ENCODE measurements at regions not wholly inside any gene's neighbourhood (a gene's known extent, or its start where the extent isn't known, plus 50 kb on each side); places are given as distances from the start of the nearest gene placed in this dataset.

GRCh38 chr7:10237306-10237705 is 736.4 kb upstream of the PHF14 start:
- Mint-ChIP-seq H3K4me3 (no peak overlapping the region), H3K4me1 (no peaks in the 10 kb centered on the region), H3K36me3 (no peaks in the 10 kb centered on the region), H3K9me3 (peaks cover 0 to 16% (median 2%) of the 10 kb centered on the region in 11 donors), H3K27me3 (no peaks in the 10 kb centered on the region), H3K27ac (no peak overlapping the region)
- no peaks in the 10 kb centered on the region for H3K36me3 ChIP-seq (ENCODE audit: control insufficient read depth in 2 of 3, insufficient read depth in 3 of 3, low read length in 3 of 3)
- intact Hi-C loops (cut with micrococcal nuclease), result no loop called here
- no peaks in the 10 kb centered on the region for H3K27me3 ChIP-seq (ENCODE audit: control insufficient read depth in 2 of 2, insufficient read depth in 2 of 2, low read length in 2 of 2)
- no peak overlapping the region for H3K27ac ChIP-seq (ENCODE audit: low read depth, low read length)
- ChIA-PET CTCF (no interaction called here), POLR2A (no interaction called here)
- no peak overlapping the region for H3K4me3 ChIP-seq (ENCODE audit: low read length)
- no peaks in the 10 kb centered on the region for H3K9me3 ChIP-seq (ENCODE audit: control insufficient read depth in 2 of 3, low read length in 3 of 3)
- H3K4me1 ChIP-seq (ENCODE audit: control insufficient read depth in 2 of 2, insufficient read depth in 2 of 2, low read length in 2 of 2), result no peaks in the 10 kb centered on the region
- DNase-seq (no peak), ATAC-seq (no peak)

DNA sequence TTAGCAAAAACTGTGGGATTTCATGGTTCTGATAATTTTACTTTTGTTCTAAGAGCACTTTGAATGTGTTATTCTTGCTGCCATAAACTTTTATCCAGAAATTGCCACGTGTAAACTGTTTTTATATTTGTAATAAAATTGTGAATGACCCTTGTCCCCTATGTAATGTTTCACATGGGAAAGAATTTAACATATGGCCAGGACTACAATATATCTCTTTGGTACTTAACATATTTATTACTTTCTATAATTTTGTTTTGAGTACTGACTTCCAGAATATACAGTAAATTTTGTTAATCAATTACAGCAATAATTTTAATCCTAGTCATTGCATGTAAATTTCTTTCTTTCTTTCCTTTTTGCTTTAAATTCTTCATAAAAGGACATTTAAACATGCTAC is 735.0 kb upstream of the PHF14 start:
- H3K4me3 ChIP-seq (ENCODE audit: low read length), result no peak overlapping the region
- no peak overlapping the region for H3K4me3 Mint-ChIP-seq
- ChIA-PET CTCF (no interaction called here), POLR2A (no interaction called here)
- no peaks in the 10 kb centered on the region for H3K27me3 ChIP-seq (ENCODE audit: control insufficient read depth in 2 of 2, insufficient read depth in 2 of 2, low read length in 2 of 2)
- no peak overlapping the region for H3K27ac Mint-ChIP-seq
- no peaks in the 10 kb centered on the region for H3K36me3 ChIP-seq (ENCODE audit: control insufficient read depth in 2 of 3, insufficient read depth in 3 of 3, low read length in 3 of 3)
- intact Hi-C loops (cut with micrococcal nuclease), result no loop called here
- ATAC-seq, result no peak
- no peaks in the 10 kb centered on the region for H3K4me1 ChIP-seq (ENCODE audit: control insufficient read depth in 2 of 2, insufficient read depth in 2 of 2, low read length in 2 of 2)
- peaks cover 0 to 16% (median 2%) of the 10 kb centered on the region in 11 donors for H3K9me3 Mint-ChIP-seq
- DNase-seq, result no peak
- H3K9me3 ChIP-seq (ENCODE audit: control insufficient read depth in 2 of 3, low read length in 3 of 3), result no peaks in the 10 kb centered on the region
- no peaks in the 10 kb centered on the region for H3K36me3 Mint-ChIP-seq
- no peaks in the 10 kb centered on the region for H3K4me1 Mint-ChIP-seq
- no peak overlapping the region for H3K27ac ChIP-seq (ENCODE audit: low read depth, low read length)
- H3K27me3 Mint-ChIP-seq, result no peaks in the 10 kb centered on the region

- Histone ChIP-seq H3K4me3 (ENCODE audit: low read length) (no peak overlapping the region), H3K36me3 (ENCODE audit: control insufficient read depth in 2 of 3, insufficient read depth in 3 of 3, low read length in 3 of 3) (no peaks in the 10 kb centered on the region), H3K27me3 (ENCODE audit: control insufficient read depth in 2 of 2, insufficient read depth in 2 of 2, low read length in 2 of 2) (no peaks in the 10 kb centered on the region), H3K4me1 (ENCODE audit: control insufficient read depth in 2 of 2, insufficient read depth in 2 of 2, low read length in 2 of 2) (no peaks in the 10 kb centered on the region), H3K9me3 (ENCODE audit: control insufficient read depth in 2 of 3, low read length in 3 of 3) (no peaks in the 10 kb centered on the region), H3K27ac (ENCODE audit: low read depth, low read length) (no peak overlapping the region)
- no peak for ATAC-seq
- intact Hi-C loops (cut with micrococcal nuclease), result no loop called here
- DNase-seq, result no peak
- Mint-ChIP-seq H3K9me3 (peaks cover 0 to 16% (median 2%) of the 10 kb centered on the region in 11 donors), H3K4me1 (no peaks in the 10 kb centered on the region), H3K27me3 (no peaks in the 10 kb centered on the region), H3K4me3 (no peak overlapping the region), H3K36me3 (no peaks in the 10 kb centered on the region), H3K27ac (no peak overlapping the region)
- ChIA-PET POLR2A (no interaction called here), CTCF (no interaction called here)
Observed at GRCh38 chr7:10239695-10240345, 733.9 kb upstream of the PHF14 start.

DNA sequence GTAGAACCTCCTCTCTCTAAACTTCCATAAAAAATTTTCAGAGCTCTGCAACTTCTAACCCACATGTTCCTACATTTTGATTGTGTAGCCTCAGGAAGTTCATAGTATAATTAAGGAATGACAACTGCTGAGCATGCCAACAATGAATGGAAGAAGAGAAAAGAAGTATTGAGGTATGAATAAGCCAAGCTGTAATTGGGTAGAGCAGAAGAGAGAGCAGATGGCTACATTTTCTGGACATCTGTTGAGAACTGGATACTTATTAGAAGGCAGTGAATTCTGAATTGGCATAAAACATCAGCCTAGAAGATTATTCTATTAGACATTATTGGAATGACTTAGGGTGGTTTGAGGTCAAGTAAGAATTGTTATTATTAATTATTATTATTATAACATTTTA is 728.3 kb upstream of the PHF14 start:
- no peaks in the 10 kb centered on the region for H3K4me1 ChIP-seq (ENCODE audit: control insufficient read depth in 2 of 2, insufficient read depth in 2 of 2, low read length in 2 of 2)
- H3K27ac ChIP-seq (ENCODE audit: low read depth, low read length), result no peak overlapping the region
- Mint-ChIP-seq H3K27ac (no peak overlapping the region), H3K4me1 (no peaks in the 10 kb centered on the region), H3K4me3 (no peak overlapping the region), H3K9me3 (peaks cover 0 to 22% (median 7%) of the 10 kb centered on the region in 11 donors), H3K36me3 (no peaks in the 10 kb centered on the region), H3K27me3 (no peaks in the 10 kb centered on the region)
- H3K4me3 ChIP-seq (ENCODE audit: low read length), result no peak overlapping the region
- ChIA-PET CTCF (no interaction called here), POLR2A (no interaction called here)
- no peaks in the 10 kb centered on the region for H3K27me3 ChIP-seq (ENCODE audit: control insufficient read depth in 2 of 2, insufficient read depth in 2 of 2, low read length in 2 of 2)
- H3K9me3 ChIP-seq (ENCODE audit: control insufficient read depth in 2 of 3, low read length in 3 of 3), result no peaks in the 10 kb centered on the region
- ATAC-seq (no peak), DNase-seq (no peak)
- H3K36me3 ChIP-seq (ENCODE audit: control insufficient read depth in 2 of 3, insufficient read depth in 3 of 3, low read length in 3 of 3), result no peaks in the 10 kb centered on the region
- intact Hi-C loops (cut with micrococcal nuclease), result no loop called here

- H3K27me3 ChIP-seq (ENCODE audit: control insufficient read depth in 2 of 2, insufficient read depth in 2 of 2, low read length in 2 of 2), result no peaks in the 10 kb centered on the region
- no peaks in the 10 kb centered on the region for H3K4me1 ChIP-seq (ENCODE audit: control insufficient read depth in 2 of 2, insufficient read depth in 2 of 2, low read length in 2 of 2)
- ChIA-PET CTCF (no interaction called here), POLR2A (no interaction called here)
- Mint-ChIP-seq H3K27me3 (no peaks in the 10 kb centered on the region), H3K9me3 (peaks cover 0 to 16% (median 4%) of the 10 kb centered on the region in 11 donors), H3K36me3 (no peaks in the 10 kb centered on the region), H3K27ac (no peak overlapping the region), H3K4me3 (no peak overlapping the region), H3K4me1 (no peaks in the 10 kb centered on the region)
- H3K9me3 ChIP-seq (ENCODE audit: control insufficient read depth in 2 of 3, low read length in 3 of 3), result no peaks in the 10 kb centered on the region
- intact Hi-C loops (cut with micrococcal nuclease), result no loop called here
- no peaks in the 10 kb centered on the region for H3K36me3 ChIP-seq (ENCODE audit: control insufficient read depth in 2 of 3, insufficient read depth in 3 of 3, low read length in 3 of 3)
- DNase-seq, result no peak
- H3K4me3 ChIP-seq (ENCODE audit: low read length), result no peak overlapping the region
- no peak overlapping the region for H3K27ac ChIP-seq (ENCODE audit: low read depth, low read length)
- ATAC-seq, result no peak
Observed at GRCh38 chr7:10257438-10257837, 716.2 kb upstream of the PHF14 start.

- intact Hi-C loops (cut with micrococcal nuclease), result no loop called here
- Mint-ChIP-seq H3K4me3 (no peak overlapping the region), H3K27ac (no peak overlapping the region), H3K9me3 (peaks cover 0 to 10% (median 3%) of the 10 kb centered on the region in 11 donors), H3K27me3 (no peaks in the 10 kb centered on the region), H3K4me1 (peaks cover 0 to 2% (median 0%) of the 10 kb centered on the region in 7 donors), H3K36me3 (no peaks in the 10 kb centered on the region)
- no peaks in the 10 kb centered on the region for H3K9me3 ChIP-seq (ENCODE audit: control insufficient read depth in 2 of 3, low read length in 3 of 3)
- H3K4me3 ChIP-seq (ENCODE audit: low read length), result no peak overlapping the region
- H3K27ac ChIP-seq (ENCODE audit: low read depth, low read length), result no peak overlapping the region
- no peaks in the 10 kb centered on the region for H3K27me3 ChIP-seq (ENCODE audit: control insufficient read depth in 2 of 2, insufficient read depth in 2 of 2, low read length in 2 of 2)
- ATAC-seq (no peak), DNase-seq (no peak)
- H3K36me3 ChIP-seq (ENCODE audit: control insufficient read depth in 2 of 3, insufficient read depth in 3 of 3, low read length in 3 of 3), result no peaks in the 10 kb centered on the region
- ChIA-PET POLR2A (no interaction called here), CTCF (no interaction called here)
- no peaks in the 10 kb centered on the region for H3K4me1 ChIP-seq (ENCODE audit: control insufficient read depth in 2 of 2, insufficient read depth in 2 of 2, low read length in 2 of 2)
Observed at GRCh38 chr7:10266976-10267375, 706.7 kb upstream of the PHF14 start.

DNA sequence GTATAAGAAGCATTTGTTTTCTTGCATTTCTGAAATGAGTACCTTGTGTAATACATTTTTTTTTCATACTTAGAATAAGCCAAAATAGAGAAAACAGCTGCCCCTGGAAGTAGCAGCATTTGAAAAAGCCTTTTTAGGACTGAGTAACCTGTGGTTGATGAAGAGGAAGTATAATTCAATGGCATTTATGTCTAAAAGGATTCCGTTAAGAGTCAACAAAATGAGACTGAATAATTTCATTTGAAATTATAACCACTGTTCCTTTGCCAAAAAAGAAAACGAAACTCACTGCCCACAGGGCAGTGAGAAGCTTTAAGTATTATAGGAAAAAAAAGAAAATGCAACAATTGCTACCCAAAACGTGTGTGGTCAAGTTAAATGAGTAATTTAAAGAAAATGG is 705.6 kb upstream of the PHF14 start:
- Histone ChIP-seq H3K27me3 (ENCODE audit: control insufficient read depth in 2 of 2, insufficient read depth in 2 of 2, low read length in 2 of 2) (no peaks in the 10 kb centered on the region), H3K4me3 (ENCODE audit: low read length) (no peak overlapping the region), H3K9me3 (ENCODE audit: control insufficient read depth in 2 of 3, low read length in 3 of 3) (no peaks in the 10 kb centered on the region), H3K4me1 (ENCODE audit: control insufficient read depth in 2 of 2, insufficient read depth in 2 of 2, low read length in 2 of 2) (no peaks in the 10 kb centered on the region), H3K27ac (ENCODE audit: low read depth, low read length) (no peak overlapping the region), H3K36me3 (ENCODE audit: control insufficient read depth in 2 of 3, insufficient read depth in 3 of 3, low read length in 3 of 3) (no peaks in the 10 kb centered on the region)
- Mint-ChIP-seq H3K36me3 (no peaks in the 10 kb centered on the region), H3K4me3 (no peak overlapping the region), H3K27me3 (no peaks in the 10 kb centered on the region), H3K27ac (no peak overlapping the region), H3K4me1 (peaks cover 0 to 2% (median 0%) of the 10 kb centered on the region in 7 donors), H3K9me3 (peaks cover 0 to 10% (median 3%) of the 10 kb centered on the region in 11 donors)
- intact Hi-C loops (cut with micrococcal nuclease), result no loop called here
- CTCF ChIA-PET, result no interaction called here
- DNase-seq (no peak), ATAC-seq (no peak)
- POLR2A ChIA-PET, result no interaction called here

All from naive thymus-derived CD4-positive, alpha-beta T cell (primary cell).